GM10266 (cell line): ENCODE measurements at regions not wholly inside any gene's neighbourhood (a gene's known extent, or its start where the extent isn't known, plus 50 kb on each side); places are given as distances from the start of the nearest gene placed in this dataset.

ENCODE experiments used
- DNase-seq: peaks from one replicate; pipeline ENCODE4 v3.0.0; 2012; ENCODE audit errors: extremely low spot score
- TF ChIP-seq, protein P1 (sequence below): IDR thresholded peaks from 2 replicates; pipeline ENCODE4 v1.5.1; 2012; ENCODE audit warnings: mild to moderate bottlenecking, low read depth; ENCODE audit not compliant: control insufficient read depth, insufficient read depth; ENCODE audit errors: missing control alignments

DNA sequence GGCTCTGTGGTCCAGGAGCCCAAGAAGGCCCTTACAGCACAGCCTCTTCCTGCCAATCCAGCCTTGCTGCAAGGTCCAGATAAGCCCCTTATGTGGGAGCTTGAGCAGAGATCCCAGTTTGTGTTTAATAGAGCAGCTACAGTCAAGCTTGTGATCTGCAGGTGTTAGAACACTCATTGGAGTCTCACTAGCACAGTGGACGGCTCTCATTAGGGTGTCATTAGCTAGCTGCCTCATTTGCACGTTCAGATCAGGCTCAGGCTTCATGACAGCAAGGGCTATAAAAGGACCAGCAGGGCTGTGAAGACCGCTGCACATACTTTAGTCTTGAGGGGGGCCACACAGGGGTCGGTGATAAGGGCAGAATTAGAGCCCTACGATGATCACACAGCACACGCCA, 443.2 kb downstream of the RPS24 start:
- DNase-seq, result peak; percentile 2
- TF ChIP-seq, protein P1, sequence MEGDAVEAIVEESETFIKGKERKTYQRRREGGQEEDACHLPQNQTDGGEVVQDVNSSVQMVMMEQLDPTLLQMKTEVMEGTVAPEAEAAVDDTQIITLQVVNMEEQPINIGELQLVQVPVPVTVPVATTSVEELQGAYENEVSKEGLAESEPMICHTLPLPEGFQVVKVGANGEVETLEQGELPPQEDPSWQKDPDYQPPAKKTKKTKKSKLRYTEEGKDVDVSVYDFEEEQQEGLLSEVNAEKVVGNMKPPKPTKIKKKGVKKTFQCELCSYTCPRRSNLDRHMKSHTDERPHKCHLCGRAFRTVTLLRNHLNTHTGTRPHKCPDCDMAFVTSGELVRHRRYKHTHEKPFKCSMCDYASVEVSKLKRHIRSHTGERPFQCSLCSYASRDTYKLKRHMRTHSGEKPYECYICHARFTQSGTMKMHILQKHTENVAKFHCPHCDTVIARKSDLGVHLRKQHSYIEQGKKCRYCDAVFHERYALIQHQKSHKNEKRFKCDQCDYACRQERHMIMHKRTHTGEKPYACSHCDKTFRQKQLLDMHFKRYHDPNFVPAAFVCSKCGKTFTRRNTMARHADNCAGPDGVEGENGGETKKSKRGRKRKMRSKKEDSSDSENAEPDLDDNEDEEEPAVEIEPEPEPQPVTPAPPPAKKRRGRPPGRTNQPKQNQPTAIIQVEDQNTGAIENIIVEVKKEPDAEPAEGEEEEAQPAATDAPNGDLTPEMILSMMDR, result no peak

DNA sequence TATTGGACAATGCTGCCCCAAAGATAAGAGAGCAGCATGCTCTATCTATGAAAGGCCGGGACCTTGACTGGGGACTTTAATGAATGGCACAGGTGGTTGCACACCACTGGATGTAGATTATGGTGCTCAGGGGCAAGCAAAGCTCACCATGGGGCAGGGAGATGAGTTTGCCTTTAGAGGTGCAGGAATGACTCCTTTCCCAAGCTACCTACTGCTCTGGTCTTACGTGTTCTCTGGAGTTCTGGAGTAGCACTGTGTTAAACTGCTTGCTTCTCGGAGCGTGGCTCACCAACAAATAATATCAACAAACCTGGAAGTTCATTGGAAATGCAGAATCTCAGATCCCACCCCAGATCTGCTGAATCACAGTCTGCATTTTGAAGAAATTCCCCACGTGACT, 445.3 kb downstream of the RPS24 start:
- peak; percentile 2 for DNase-seq

GRCh38 chr10:78479467-78479866, 445.8 kb downstream of the RPS24 start:
- TF ChIP-seq, protein P1, result no peak
- no peak for DNase-seq

More for the DNA sequence above, 445.3 kb downstream of the RPS24 start:
- TF ChIP-seq, protein P1, result no peak

- TF ChIP-seq, protein P1, result no peak
- no peak for DNase-seq
Observed at GRCh38 chr10:78481842-78482241, 448.2 kb downstream of the RPS24 start.

GRCh38 chr10:78483641-78484040, 450.0 kb downstream of the RPS24 start:
- TF ChIP-seq, protein P1, result no peak
- no peak for DNase-seq

GRCh38 chr10:78489034-78489433, 455.4 kb downstream of the RPS24 start:
- DNase-seq, result no peak
- TF ChIP-seq, protein P1, result no peak

DNA sequence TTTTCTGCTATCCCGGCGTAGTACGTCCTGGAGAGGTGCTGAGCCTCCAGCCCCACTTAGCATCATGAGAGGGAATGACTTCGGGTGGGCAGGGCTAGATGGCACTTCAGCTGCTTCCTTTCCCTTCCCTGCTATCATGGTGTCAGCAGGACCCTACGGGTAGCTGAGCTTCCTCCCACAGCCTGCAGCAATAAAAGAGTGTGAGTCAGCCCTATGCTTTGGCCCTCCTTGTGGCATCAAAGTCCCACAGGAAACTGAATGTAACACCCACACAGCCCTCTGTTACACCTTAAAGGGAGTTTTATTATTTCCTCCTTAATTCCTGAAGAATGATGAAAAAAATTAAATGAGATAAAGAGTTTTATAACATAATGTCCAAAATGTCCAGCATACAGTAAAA, 458.1 kb downstream of the RPS24 start:
- DNase-seq, result no peak
- TF ChIP-seq, protein P1, result no peak
